ENCODE measurements at regions not wholly inside any gene's neighbourhood (a gene's known extent, or its start where the extent isn't known, plus 50 kb on each side); places are given as distances from the start of the nearest gene placed in this dataset.

DNA sequence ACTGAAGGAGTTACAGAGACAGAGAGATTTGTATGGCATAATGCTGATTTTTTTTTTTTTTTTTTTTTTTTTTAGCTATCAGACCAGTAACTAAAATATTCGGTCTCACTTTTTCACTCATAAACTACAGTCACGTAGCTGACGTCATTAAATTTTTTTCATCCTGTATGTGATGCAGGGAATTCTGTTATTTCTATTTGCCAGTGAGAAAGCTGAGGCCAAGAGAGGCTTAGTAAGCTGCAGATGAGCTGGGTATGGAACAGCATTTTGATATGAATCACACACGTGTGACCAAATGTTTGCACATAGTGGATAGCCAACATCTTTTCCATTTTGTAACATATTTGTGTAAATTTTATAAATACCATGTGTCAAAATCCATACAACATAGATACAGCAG lies 79.1 kb upstream of the EPB41L3 start:
- CTCF ChIA-PET, result no interaction called here
- POLR2A ChIA-PET, result no interaction called here
- H3K4me3 ChIP-seq (ENCODE audit: low read depth, low read length), result no peak overlapping the region
- no peak for DNase-seq (ENCODE audit: low read depth, low spot score)
- TF ChIP-seq, protein P1, sequence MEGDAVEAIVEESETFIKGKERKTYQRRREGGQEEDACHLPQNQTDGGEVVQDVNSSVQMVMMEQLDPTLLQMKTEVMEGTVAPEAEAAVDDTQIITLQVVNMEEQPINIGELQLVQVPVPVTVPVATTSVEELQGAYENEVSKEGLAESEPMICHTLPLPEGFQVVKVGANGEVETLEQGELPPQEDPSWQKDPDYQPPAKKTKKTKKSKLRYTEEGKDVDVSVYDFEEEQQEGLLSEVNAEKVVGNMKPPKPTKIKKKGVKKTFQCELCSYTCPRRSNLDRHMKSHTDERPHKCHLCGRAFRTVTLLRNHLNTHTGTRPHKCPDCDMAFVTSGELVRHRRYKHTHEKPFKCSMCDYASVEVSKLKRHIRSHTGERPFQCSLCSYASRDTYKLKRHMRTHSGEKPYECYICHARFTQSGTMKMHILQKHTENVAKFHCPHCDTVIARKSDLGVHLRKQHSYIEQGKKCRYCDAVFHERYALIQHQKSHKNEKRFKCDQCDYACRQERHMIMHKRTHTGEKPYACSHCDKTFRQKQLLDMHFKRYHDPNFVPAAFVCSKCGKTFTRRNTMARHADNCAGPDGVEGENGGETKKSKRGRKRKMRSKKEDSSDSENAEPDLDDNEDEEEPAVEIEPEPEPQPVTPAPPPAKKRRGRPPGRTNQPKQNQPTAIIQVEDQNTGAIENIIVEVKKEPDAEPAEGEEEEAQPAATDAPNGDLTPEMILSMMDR (IDR thresholded peaks at IDR 0.05; ENCODE audit: insufficient read depth, low read length, missing control alignments), result no peak

DNA sequence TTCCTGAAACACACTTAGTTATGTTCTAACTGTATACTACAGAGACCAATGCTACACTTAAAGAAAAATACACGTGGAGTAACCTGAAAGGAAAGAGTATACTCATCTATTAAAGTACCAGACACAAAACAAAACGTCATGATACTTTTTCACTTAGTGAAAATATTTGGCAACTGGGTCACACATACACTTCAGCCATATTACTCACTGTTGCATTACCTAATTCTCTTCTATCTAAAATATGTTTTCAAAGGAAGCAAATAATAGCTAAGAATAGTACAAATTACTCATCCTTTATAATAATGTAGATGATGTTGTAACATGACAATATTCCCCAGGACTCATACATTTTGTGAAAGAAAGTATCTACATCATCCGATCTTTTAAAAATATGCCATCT lies 76.5 kb upstream of the EPB41L3 start:
- H3K4me3 ChIP-seq (ENCODE audit: low read depth, low read length), result no peak overlapping the region
- TF ChIP-seq, protein P1 (IDR thresholded peaks at IDR 0.05; ENCODE audit: insufficient read depth, low read length, missing control alignments), result no peak
- no peak for DNase-seq (ENCODE audit: low read depth, low spot score)
- ChIA-PET CTCF (no interaction called here), POLR2A (no interaction called here)

DNA sequence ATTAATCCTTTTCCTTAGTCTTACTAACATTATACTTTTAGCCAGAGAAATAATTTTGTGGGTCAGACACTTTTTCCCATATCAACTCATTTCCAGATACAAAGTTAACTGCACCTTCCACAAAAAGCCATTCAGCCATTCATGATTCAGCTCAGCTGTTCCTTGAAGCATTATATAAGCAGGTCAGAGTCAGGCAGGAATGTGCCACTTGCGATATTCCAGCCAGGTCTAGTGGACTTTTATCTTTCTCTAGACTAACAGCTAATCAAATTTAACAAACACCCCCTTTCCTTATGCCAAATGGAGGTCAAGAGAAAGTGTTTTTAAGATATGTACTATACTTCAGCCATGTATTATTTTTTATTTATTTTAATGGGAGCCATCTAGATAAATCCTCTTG lies 75.6 kb upstream of the EPB41L3 start:
- CTCF ChIA-PET, result no interaction called here
- POLR2A ChIA-PET, result no interaction called here
- TF ChIP-seq, protein P1 (IDR thresholded peaks at IDR 0.05; ENCODE audit: insufficient read depth, low read length, missing control alignments), result no peak
- DNase-seq (ENCODE audit: low read depth, low spot score), result no peak
- no peak overlapping the region for H3K4me3 ChIP-seq (ENCODE audit: low read depth, low read length)

DNA sequence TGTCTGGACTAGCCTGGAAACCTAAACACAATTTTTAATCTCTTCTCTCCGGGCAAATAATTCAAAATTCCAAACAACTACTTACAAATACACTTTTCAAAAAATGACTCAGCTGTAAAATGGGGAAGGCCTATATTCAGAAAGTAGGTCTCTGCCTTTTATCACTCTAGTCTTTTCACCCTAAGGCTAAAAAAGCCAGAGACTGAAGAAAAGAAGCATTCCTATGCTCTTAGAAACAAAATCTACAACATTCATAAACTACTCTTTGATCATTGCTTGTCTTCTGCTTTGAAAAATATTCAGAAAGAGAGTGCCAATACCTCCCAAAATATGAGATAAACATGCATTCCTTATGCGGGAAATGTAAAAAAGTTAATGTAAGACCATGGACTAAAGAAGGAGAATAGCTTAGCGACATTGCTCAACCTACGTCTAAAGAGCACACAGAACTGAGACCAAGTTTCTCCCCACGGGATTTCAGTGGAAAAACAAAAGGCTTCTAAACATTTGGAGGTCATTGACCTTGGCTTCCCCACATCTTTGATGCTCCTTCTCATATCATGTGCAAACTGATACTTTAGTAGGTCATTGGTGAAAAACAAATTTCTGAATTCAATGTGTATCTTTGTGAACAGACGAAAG lies 74.4 kb upstream of the EPB41L3 start:
- H3K4me3 ChIP-seq (ENCODE audit: low read depth, low read length), result no peak overlapping the region
- TF ChIP-seq, protein P1 (IDR thresholded peaks at IDR 0.05; ENCODE audit: insufficient read depth, low read length, missing control alignments), result no peak
- CTCF ChIA-PET, result no interaction called here
- POLR2A ChIA-PET, result no interaction called here
- DNase-seq (ENCODE audit: low read depth, low spot score), result no peak

DNA sequence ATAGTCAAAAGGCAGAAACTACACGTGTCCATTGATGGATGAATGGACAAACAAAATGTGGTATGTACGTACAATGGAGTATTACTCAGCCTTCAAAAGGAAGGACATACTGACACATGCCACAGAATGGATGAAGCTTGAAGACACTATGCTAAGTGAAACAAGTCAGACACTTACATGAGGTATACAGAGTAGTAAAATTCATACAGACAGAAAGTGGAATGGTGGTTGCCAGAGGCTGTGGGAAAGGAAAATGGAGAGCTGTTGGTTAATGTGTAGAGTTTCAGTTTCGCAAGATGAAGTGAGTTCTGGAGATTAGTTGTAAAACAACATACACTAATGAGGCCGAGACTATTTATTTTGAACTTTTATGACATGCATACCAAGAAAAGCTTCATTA lies 67.4 kb upstream of the EPB41L3 start:
- ChIA-PET POLR2A (no interaction called here), CTCF (interaction anchor here (1.0 kb wide), 1 partner anchor 1275 kb away, joined by 3 read pairs; no protein-coding TSS in a partner anchor)
- no peak overlapping the region for H3K4me3 ChIP-seq (ENCODE audit: low read depth, low read length)
- TF ChIP-seq, protein P1 (IDR thresholded peaks at IDR 0.05; ENCODE audit: insufficient read depth, low read length, missing control alignments), result no peak
- no peak for DNase-seq (ENCODE audit: low read depth, low spot score)

DNA sequence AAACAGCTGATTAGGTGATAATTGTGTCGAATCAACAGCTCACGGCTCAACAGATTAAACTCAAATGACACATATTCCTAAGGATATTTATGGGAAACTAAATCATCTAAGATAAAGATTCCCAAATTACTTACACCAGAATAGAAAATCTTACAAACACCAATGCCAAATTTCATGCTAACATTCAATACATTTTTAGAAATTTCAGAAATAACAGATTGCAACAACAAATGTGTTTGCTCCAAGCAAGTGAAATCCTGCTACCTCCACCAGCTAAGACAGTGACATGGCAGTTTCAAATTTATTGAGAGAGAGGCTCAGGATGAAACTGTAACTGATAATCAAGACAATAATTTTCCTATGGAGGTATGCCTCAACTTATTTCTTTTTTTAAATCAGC lies 65.0 kb upstream of the EPB41L3 start:
- ChIA-PET POLR2A (no interaction called here), CTCF (no interaction called here)
- no peak overlapping the region for H3K4me3 ChIP-seq (ENCODE audit: low read depth, low read length)
- TF ChIP-seq, protein P1 (IDR thresholded peaks at IDR 0.05; ENCODE audit: insufficient read depth, low read length, missing control alignments), result no peak
- no peak for DNase-seq (ENCODE audit: low read depth, low spot score)
